Keratinocyte (primary cell): ENCODE measurements at regions not wholly inside any gene's neighbourhood (a gene's known extent, or its start where the extent isn't known, plus 50 kb on each side); places are given as distances from the start of the nearest gene placed in this dataset.
A peak's percentile ranks its signal among the peaks of the same experiment; 100 is the strongest.

Source experiments
- DNase-seq: peaks from one replicate; pipeline ENCODE4 v3.0.0-alpha.2; 2011; ENCODE audit warnings: low read depth, missing footprints, low spot score
- FAIRE-seq: peaks from 2 replicates; lab custom pipeline; 2011; peaks lifted over from hg19 to GRCh38; lab: Jason Lieb, UNC
- H2AFZ ChIP-seq: 2 replicates; pipeline ENCODE4 v1.6.0; 2012; ENCODE audit warnings: low read length, control low read depth, inconsistent platforms; ENCODE audit not compliant: control insufficient read depth
- H3K27ac ChIP-seq: 2 replicates; pipeline ENCODE4 v1.5.1; 2011; ENCODE audit warnings: low read length; ENCODE audit not compliant: control insufficient read depth, insufficient read depth
- H3K27me3 ChIP-seq: 3 replicates; pipeline ENCODE4 v1.6.0; 2011; ENCODE audit warnings: low read length; ENCODE audit not compliant: control insufficient read depth, insufficient read depth; ENCODE audit errors: extremely low read depth
- H3K36me3 ChIP-seq, 2 experiments: 2 replicates in 1 of 2; 3 replicates in 1 of 2; pipeline ENCODE4 v1.5.1; 2011; ENCODE audit warnings: low read length in 2 of 2, mild to moderate bottlenecking in 1 of 2; ENCODE audit not compliant: control insufficient read depth in 2 of 2, insufficient read depth in 2 of 2; ENCODE audit errors: extremely low read depth in 1 of 2
- H3K4me1 ChIP-seq: 3 replicates; pipeline ENCODE4 v1.5.1; 2011; ENCODE audit warnings: low read length; ENCODE audit not compliant: control insufficient read depth, insufficient read depth; ENCODE audit errors: extremely low read depth
- H3K4me2 ChIP-seq: 3 replicates; pipeline ENCODE4 v1.6.0; 2011; ENCODE audit warnings: low read depth, low read length; ENCODE audit not compliant: control insufficient read depth, insufficient read depth; ENCODE audit errors: extremely low read depth
- H3K4me3 ChIP-seq, 3 experiments: fragments of 200-600 bp in 1 of 3; sonication (generic) in 1 of 3; 2 replicates in 2 of 3; 3 replicates in 1 of 3; pipeline ENCODE4 v1.5.1; 2011 to 2016; ENCODE audit warnings: low read length in 3 of 3, mild to moderate bottlenecking in 3 of 3, control low read depth in 2 of 3, inconsistent platforms in 1 of 3, low read depth in 1 of 3, mixed read lengths in 1 of 3, mixed run types in 1 of 3, moderate library complexity in 1 of 3; ENCODE audit not compliant: control insufficient read depth in 2 of 3, insufficient read depth in 2 of 3; ENCODE audit errors: extremely low read depth in 1 of 3
- H3K79me2 ChIP-seq: 2 replicates; pipeline ENCODE4 v1.6.0; 2012; ENCODE audit warnings: low read length; ENCODE audit not compliant: control insufficient read depth, insufficient read depth
- H3K9ac ChIP-seq: 3 replicates; pipeline ENCODE4 v1.6.0; 2011; ENCODE audit warnings: low read length; ENCODE audit not compliant: control insufficient read depth, insufficient read depth; ENCODE audit errors: extremely low read depth
- H3K9me1 ChIP-seq: 3 replicates; pipeline ENCODE4 v1.6.0; 2011; ENCODE audit warnings: low read length; ENCODE audit not compliant: control insufficient read depth, insufficient read depth; ENCODE audit errors: extremely low read depth
- H3K9me3 ChIP-seq: 2 replicates; pipeline ENCODE4 v1.5.1; 2012; ENCODE audit warnings: low read depth, low read length; ENCODE audit not compliant: control insufficient read depth
- H4K20me1 ChIP-seq: 3 replicates; pipeline ENCODE4 v1.6.0; 2011; ENCODE audit warnings: low read length; ENCODE audit not compliant: control insufficient read depth, insufficient read depth; ENCODE audit errors: extremely low read depth
- CTCF ChIP-seq, 3 experiments: IDR thresholded peaks in 1 of 3; conservative IDR thresholded peaks in 1 of 3; optimal IDR thresholded peaks in 1 of 3; 2 replicates in 2 of 3; 3 replicates in 1 of 3; pipeline versions ENCODE3 to v1.5.1; 2011; ENCODE audit warnings: low read length in 3 of 3, mild to moderate bottlenecking in 3 of 3, moderate library complexity in 2 of 3, control low read depth in 1 of 3, inconsistent platforms in 1 of 3; ENCODE audit not compliant: insufficient read depth in 2 of 3; ENCODE audit errors: extremely low read depth in 1 of 3
- EZH2 ChIP-seq: IDR thresholded peaks from one replicate; pipeline ENCODE4 v1.6.1; 2012; ENCODE audit warnings: inconsistent platforms, mild to moderate bottlenecking, low read length, moderate library complexity
- dilution Hi-C: fragments of 300-500 bp; cut with MboI; formaldehyde crosslinking; loops from one replicate; pipeline ENCODE4 v1.7.0; 2020; ENCODE audit warnings: low sequenced_read_pairs; ENCODE audit not compliant: extremely low pct_ligation_motif_present

GRCh38 chr2:155235710-155236109, 537.2 kb downstream of the KCNJ3 start:
- no peak for DNase-seq
- dilution Hi-C loops, result no loop called here
- no peaks in the 10 kb centered on the region for H4K20me1 ChIP-seq
- no peak for FAIRE-seq
- no peak overlapping the region for H2AFZ ChIP-seq
- H3K36me3 ChIP-seq, result no peaks in the 10 kb centered on the region
- no peak for TF ChIP-seq EZH2
- TF ChIP-seq CTCF (optimal IDR thresholded peaks at IDR 0.05 in 1 of 3, IDR thresholded peaks at IDR 0.05 in 1 of 3, conservative IDR thresholded peaks at IDR 0.05 in 1 of 3; ENCODE audit: extremely low read depth in 1 of 3, insufficient read depth in 2 of 3, low read length in 3 of 3), result no peak
- no peak overlapping the region for H3K4me3 ChIP-seq
- no peaks in the 10 kb centered on the region for H3K9me3 ChIP-seq
- no peak overlapping the region for H3K27ac ChIP-seq
- no peaks in the 10 kb centered on the region for H3K27me3 ChIP-seq
- no peaks in the 10 kb centered on the region for H3K79me2 ChIP-seq
- H3K4me2 ChIP-seq, result no peak overlapping the region
- H3K9me1 ChIP-seq, result no peaks in the 10 kb centered on the region
- H3K4me1 ChIP-seq, result no peaks in the 10 kb centered on the region
- H3K9ac ChIP-seq, result no peak overlapping the region

GRCh38 chr2:155223781-155224406, 525.4 kb downstream of the KCNJ3 start:
- no peaks in the 10 kb centered on the region for H3K9me1 ChIP-seq
- no peak overlapping the region for H3K27ac ChIP-seq
- TF ChIP-seq CTCF (optimal IDR thresholded peaks at IDR 0.05 in 1 of 3, IDR thresholded peaks at IDR 0.05 in 1 of 3, conservative IDR thresholded peaks at IDR 0.05 in 1 of 3; ENCODE audit: extremely low read depth in 1 of 3, insufficient read depth in 2 of 3, low read length in 3 of 3) (peak in 1 of 3 experiments; percentile 18), EZH2 (no peak)
- no peak overlapping the region for H3K9ac ChIP-seq
- no peaks in the 10 kb centered on the region for H3K4me1 ChIP-seq
- no peak overlapping the region for H3K4me3 ChIP-seq
- H2AFZ ChIP-seq, result no peak overlapping the region
- FAIRE-seq (no peak), DNase-seq (no peak)
- H3K27me3 ChIP-seq, result no peaks in the 10 kb centered on the region
- H3K79me2 ChIP-seq, result no peaks in the 10 kb centered on the region
- H3K4me2 ChIP-seq, result no peak overlapping the region
- no peaks in the 10 kb centered on the region for H3K9me3 ChIP-seq
- no peaks in the 10 kb centered on the region for H3K36me3 ChIP-seq
- no peaks in the 10 kb centered on the region for H4K20me1 ChIP-seq
- dilution Hi-C loops, result no loop called here
